H9 (cell line): ENCODE measurements at regions not wholly inside any gene's neighbourhood (a gene's known extent, or its start where the extent isn't known, plus 50 kb on each side); places are given as distances from the start of the nearest gene placed in this dataset.

Experiments
- DNase-seq: peaks from one replicate; pipeline ENCODE4 v3.0.0-alpha.2; 2017
- H2AFZ ChIP-seq: one replicate; pipeline ENCODE4 v1.6.1; 2013; ENCODE audit warnings: mild to moderate bottlenecking, low read length, control low read depth, moderate library complexity
- H2AK5ac ChIP-seq: 2 replicates; pipeline ENCODE4 v1.6.1; 2013; ENCODE audit warnings: low read length, control low read depth, mixed read lengths; ENCODE audit not compliant: insufficient read length
- H2BK120ac ChIP-seq: one replicate; pipeline ENCODE4 v1.6.1; 2013; ENCODE audit warnings: low read depth, mild to moderate bottlenecking, low read length, control low read depth, inconsistent platforms; ENCODE audit not compliant: poor library complexity, severe bottlenecking
- H2BK12ac ChIP-seq: 2 replicates; pipeline ENCODE4 v1.6.1; 2013; ENCODE audit warnings: low read length, control low read depth, mixed read lengths, low read depth; ENCODE audit not compliant: insufficient read length
- H2BK15ac ChIP-seq: 2 replicates; pipeline ENCODE4 v1.6.1; 2013; ENCODE audit warnings: low read depth, low read length, control low read depth
- H2BK20ac ChIP-seq: one replicate; pipeline ENCODE4 v1.6.1; 2013; ENCODE audit warnings: low read depth, mild to moderate bottlenecking, low read length, control low read depth, inconsistent platforms; ENCODE audit not compliant: poor library complexity, severe bottlenecking
- H2BK5ac ChIP-seq: 2 replicates; pipeline ENCODE4 v1.6.1; 2013; ENCODE audit warnings: low read length, control low read depth, mixed read lengths; ENCODE audit not compliant: insufficient read length
- H3K14ac ChIP-seq: 2 replicates; pipeline ENCODE4 v1.6.1; 2013; ENCODE audit warnings: low read length, control low read depth; ENCODE audit not compliant: insufficient read depth
- H3K18ac ChIP-seq: 2 replicates; pipeline ENCODE4 v1.6.1; 2013; ENCODE audit warnings: low read depth, mild to moderate bottlenecking, mixed read lengths, low read length, control low read depth; ENCODE audit not compliant: insufficient read length
- H3K23ac ChIP-seq: 2 replicates; pipeline ENCODE4 v1.6.1; 2013; ENCODE audit warnings: low read length, control low read depth, mixed read lengths, low read depth; ENCODE audit not compliant: insufficient read length
- H3K23me2 ChIP-seq: 2 replicates; pipeline ENCODE4 v1.6.1; 2013; ENCODE audit warnings: low read depth, mild to moderate bottlenecking, mixed read lengths, low read length, control low read depth; ENCODE audit not compliant: insufficient read length, poor library complexity, severe bottlenecking
- H3K27ac ChIP-seq: 2 replicates; pipeline ENCODE4 v1.5.1; 2013; ENCODE audit warnings: low read length, control low read depth, mixed read lengths, low read depth; ENCODE audit not compliant: insufficient read length
- H3K27me3 ChIP-seq: 2 replicates; pipeline ENCODE4 v1.6.1; 2013; ENCODE audit warnings: low read length, control low read depth, inconsistent platforms; ENCODE audit not compliant: insufficient read depth
- H3K4ac ChIP-seq: 2 replicates; pipeline ENCODE4 v1.6.1; 2013; ENCODE audit warnings: low read depth, mild to moderate bottlenecking, control low read depth, inconsistent platforms, low read length, moderate library complexity
- H3K4me1 ChIP-seq: 2 replicates; pipeline ENCODE4 v1.6.1; 2013; ENCODE audit warnings: low read length, control low read depth, inconsistent platforms; ENCODE audit not compliant: insufficient read depth
- H3K4me2 ChIP-seq: 2 replicates; pipeline ENCODE4 v1.6.1; 2013; ENCODE audit warnings: low read length, control low read depth, mixed read lengths; ENCODE audit not compliant: insufficient read length, insufficient read depth
- H3K56ac ChIP-seq: 2 replicates; pipeline ENCODE4 v1.6.1; 2013; ENCODE audit warnings: low read depth, mild to moderate bottlenecking, mixed read lengths, low read length, control low read depth; ENCODE audit not compliant: insufficient read length
- H3K79me1 ChIP-seq: 2 replicates; pipeline ENCODE4 v1.6.1; 2013; ENCODE audit warnings: low read depth, mild to moderate bottlenecking, moderate library complexity, low read length, control low read depth, inconsistent platforms; ENCODE audit not compliant: insufficient read depth, poor library complexity, severe bottlenecking
- H3K79me2 ChIP-seq: 2 replicates; pipeline ENCODE4 v1.6.1; 2013; ENCODE audit warnings: low read length, control low read depth, inconsistent platforms; ENCODE audit not compliant: insufficient read depth
- H3K9ac ChIP-seq: 2 replicates; pipeline ENCODE4 v1.6.1; 2013; ENCODE audit warnings: low read length, control low read depth, mixed read lengths; ENCODE audit not compliant: insufficient read length; ENCODE audit errors: extremely low read depth
- H3K9me3 ChIP-seq: one replicate; pipeline ENCODE4 v1.6.1; 2013; ENCODE audit warnings: low read depth, low read length, inconsistent platforms; ENCODE audit not compliant: control insufficient read depth
- H3T11ph ChIP-seq: one replicate; pipeline ENCODE4 v1.6.1; 2013; ENCODE audit warnings: mild to moderate bottlenecking, low read length, control low read depth, inconsistent platforms
- H4K20me1 ChIP-seq: one replicate; pipeline ENCODE4 v1.6.1; 2013; ENCODE audit not compliant: control insufficient read depth, insufficient read length, insufficient read depth
- H4K5ac ChIP-seq: 2 replicates; pipeline ENCODE4 v1.6.1; 2013; ENCODE audit warnings: low read depth, mild to moderate bottlenecking, mixed read lengths, low read length, control low read depth; ENCODE audit not compliant: insufficient read length
- H4K8ac ChIP-seq: replicated peaks from 2 replicates; pipeline ENCODE4 v1.6.1; 2013; ENCODE audit warnings: low read length, control low read depth, mixed read lengths, low read depth; ENCODE audit not compliant: insufficient read length
- H4K91ac ChIP-seq: 2 replicates; pipeline ENCODE4 v1.6.1; 2013; ENCODE audit warnings: low read depth, mild to moderate bottlenecking, moderate library complexity, mixed read lengths, low read length, control low read depth; ENCODE audit not compliant: insufficient read length
- H3K27ac Mint-ChIP-seq, 3 experiments: 2 replicates in 2 of 3; 3 replicates in 1 of 3; pipeline ENCODE4 v1.8.0; 2020 to 2021; ENCODE audit warnings: mixed read lengths in 3 of 3, mild to moderate bottlenecking in 1 of 3, moderate library complexity in 1 of 3
- H3K27me3 Mint-ChIP-seq: 2 replicates; pipeline ENCODE4 v1.8.0; 2021; ENCODE audit warnings: low read depth, mild to moderate bottlenecking, moderate library complexity, mixed read lengths
- H3K36me3 Mint-ChIP-seq, 3 experiments: 2 replicates in 2 of 3; 3 replicates in 1 of 3; pipeline ENCODE4 v1.8.0; 2020 to 2021; ENCODE audit warnings: low read depth in 3 of 3, mixed read lengths in 3 of 3; ENCODE audit not compliant: insufficient read depth in 1 of 3
- H3K4me1 Mint-ChIP-seq, 2 experiments: 2 replicates each; pipeline ENCODE4 v1.8.0; 2020; ENCODE audit warnings: mixed read lengths in 2 of 2
- H3K4me3 Mint-ChIP-seq, 2 experiments: 2 replicates in 1 of 2; 3 replicates in 1 of 2; pipeline ENCODE4 v1.8.0; 2020 to 2021; ENCODE audit warnings: mild to moderate bottlenecking in 2 of 2, mixed read lengths in 2 of 2, moderate library complexity in 1 of 2
- H3K9me3 Mint-ChIP-seq, 2 experiments: 2 replicates in 1 of 2; 3 replicates in 1 of 2; pipeline ENCODE4 v1.8.0; 2020; ENCODE audit warnings: mild to moderate bottlenecking in 2 of 2, mixed read lengths in 2 of 2, moderate library complexity in 1 of 2
- CTCF ChIP-seq: fragments of 200-600 bp; sonication (generic); conservative IDR thresholded peaks from 3 replicates; pipeline ENCODE4 v1.8.0; 2021; ENCODE audit warnings: antibody characterized with exemption, mild to moderate bottlenecking

GRCh38 chr12:93054021-93054420 is 124.9 kb upstream of the EEA1 start:
- H3K79me2 ChIP-seq: no peaks in the 10 kb centered on the region
- H4K5ac ChIP-seq: no peak overlapping the region
- Mint-ChIP-seq H3K4me1 (peaks cover 20 to 26% of the 10 kb centered on the region in 2 experiments), H3K9me3 (no peaks in the 10 kb centered on the region), H3K27ac (no peak overlapping the region), H3K36me3 (no peaks in the 10 kb centered on the region), H3K4me3 (no peak overlapping the region), H3K27me3 (peaks cover 2% of the 10 kb centered on the region; the same call in 1 of the 2 replicates)
- H4K8ac ChIP-seq: no peak overlapping the region
- no peak for DNase-seq
- no peak overlapping the region for H2BK5ac ChIP-seq
- H3T11ph ChIP-seq: no peak overlapping the region
- no peak overlapping the region for H2BK12ac ChIP-seq
- H3K27ac ChIP-seq: no peak overlapping the region
- peaks cover 5% of the 10 kb centered on the region; the same call in 1 of the 2 replicates for H3K4me1 ChIP-seq
- H3K23me2 ChIP-seq: no peaks in the 10 kb centered on the region
- no peak overlapping the region for H3K18ac ChIP-seq
- no peak overlapping the region for H3K14ac ChIP-seq
- H4K91ac ChIP-seq: no peak overlapping the region
- H2AK5ac ChIP-seq: no peak overlapping the region
- no peak overlapping the region for H2BK20ac ChIP-seq
- H3K56ac ChIP-seq: no peak overlapping the region
- no peak overlapping the region for H2BK15ac ChIP-seq
- H3K4ac ChIP-seq: no peak overlapping the region
- TF ChIP-seq CTCF: no peak
- no peak overlapping the region for H2AFZ ChIP-seq
- H3K79me1 ChIP-seq: no peaks in the 10 kb centered on the region
- no peaks in the 10 kb centered on the region for H4K20me1 ChIP-seq
- no peak overlapping the region for H3K9ac ChIP-seq
- no peaks in the 10 kb centered on the region for H3K27me3 ChIP-seq
- H3K9me3 ChIP-seq: no peaks in the 10 kb centered on the region
- no peak overlapping the region for H3K4me2 ChIP-seq
- H2BK120ac ChIP-seq: no peak overlapping the region
- H3K23ac ChIP-seq: no peak overlapping the region
